H1 (cell line): ENCODE measurements at regions not wholly inside any gene's neighbourhood (a gene's known extent, or its start where the extent isn't known, plus 50 kb on each side); places are given as distances from the start of the nearest gene placed in this dataset.

ENCODE experiments used
- CTCF ChIA-PET: fragments of 300-600 bp; sonication (Branson Sonifier 250); formaldehyde crosslinking; loops from one replicate; lab custom pipeline; 2021; ENCODE audit not compliant: partially characterized antibody; lab: Charles Lee
- POLR2A ChIA-PET: fragments of 300-600 bp; sonication (Branson Sonifier 250); formaldehyde crosslinking; loops from one replicate; lab custom pipeline; 2021; ENCODE audit warnings: inconsistent platforms; ENCODE audit not compliant: partially characterized antibody; lab: Charles Lee
- DNase-seq, 2 experiments: peaks; one replicate each; pipeline versions ENCODE4 v3.0.0 to v3.0.0-alpha.2; 2010 to 2022; ENCODE audit warnings: low spot score in 2 of 2, low read depth in 1 of 2, mixed read lengths in 1 of 2
- FAIRE-seq: peaks from 2 replicates; lab custom pipeline; 2011; peaks lifted over from hg19 to GRCh38; lab: Jason Lieb, UNC
- H2AFZ ChIP-seq: 2 replicates; pipeline ENCODE4 v1.8.1; 2012; ENCODE audit warnings: low read length, inconsistent platforms
- H2AK5ac ChIP-seq: 2 replicates; pipeline ENCODE4 v1.6.1; 2013; ENCODE audit warnings: low read depth, low read length
- H2BK120ac ChIP-seq: replicated peaks from 2 replicates; pipeline ENCODE3; 2013; ENCODE audit warnings: low read depth, low read length, inconsistent platforms
- H2BK12ac ChIP-seq: 2 replicates; pipeline ENCODE4 v1.6.1; 2013; ENCODE audit warnings: low read depth, low read length
- H2BK15ac ChIP-seq: 2 replicates; pipeline ENCODE4 v1.6.1; 2013; ENCODE audit warnings: low read length
- H2BK20ac ChIP-seq: 2 replicates; pipeline ENCODE4 v1.6.1; 2013; ENCODE audit warnings: low read length
- H2BK5ac ChIP-seq: 2 replicates; pipeline ENCODE4 v1.6.1; 2013; ENCODE audit warnings: low read depth, low read length
- H3K14ac ChIP-seq: 2 replicates; pipeline ENCODE4 v1.6.1; 2013; ENCODE audit warnings: inconsistent platforms; ENCODE audit not compliant: insufficient read length
- H3K18ac ChIP-seq: 2 replicates; pipeline ENCODE4 v1.6.1; 2013; ENCODE audit warnings: low read length; ENCODE audit errors: extremely low read depth
- H3K23ac ChIP-seq: 2 replicates; pipeline ENCODE4 v1.6.1; 2013; ENCODE audit warnings: inconsistent platforms; ENCODE audit not compliant: insufficient read length
- H3K23me2 ChIP-seq: 2 replicates; pipeline ENCODE4 v1.6.1; 2013; ENCODE audit warnings: low read depth, low read length
- H3K27ac ChIP-seq: 2 replicates; pipeline ENCODE4 v1.6.1; 2011; ENCODE audit warnings: low read depth, low read length, inconsistent platforms
- H3K27me3 ChIP-seq, 4 experiments: replicated peaks in 1 of 4; 1 replicate in 1 of 4; 2 replicates in 3 of 4; pipeline versions ENCODE4 v1.6.1 to v1.8.1; 2011 to 2013; ENCODE audit warnings: low read length in 3 of 4, mild to moderate bottlenecking in 3 of 4, inconsistent platforms in 2 of 4, mixed read lengths in 2 of 4, moderate library complexity in 1 of 4; ENCODE audit not compliant: control insufficient read depth in 3 of 4, insufficient read depth in 3 of 4; ENCODE audit errors: extremely low read depth in 1 of 4
- H3K36me3 ChIP-seq, 4 experiments: 2 replicates each; pipeline versions ENCODE4 v1.6.1 to v1.8.1; 2011 to 2013; ENCODE audit warnings: mild to moderate bottlenecking in 4 of 4, low read length in 3 of 4, moderate library complexity in 2 of 4, control low read depth in 1 of 4, inconsistent platforms in 1 of 4; ENCODE audit not compliant: insufficient read depth in 4 of 4, control insufficient read depth in 2 of 4
- H3K4ac ChIP-seq: replicated peaks from 2 replicates; pipeline ENCODE3; 2013; ENCODE audit warnings: low read length, low read depth, mixed read lengths, inconsistent platforms; ENCODE audit not compliant: insufficient read length
- H3K4me1 ChIP-seq, 4 experiments: replicated peaks in 1 of 4; 1 replicate in 1 of 4; 2 replicates in 3 of 4; pipeline versions ENCODE4 v1.6.1 to v1.8.1; 2011 to 2013; ENCODE audit warnings: low read length in 3 of 4, inconsistent platforms in 2 of 4, mixed read lengths in 1 of 4; ENCODE audit not compliant: insufficient read depth in 4 of 4, control insufficient read depth in 3 of 4
- H3K4me2 ChIP-seq, 2 experiments: 2 replicates each; pipeline versions ENCODE4 v1.6.1 to v1.8.1; 2011 to 2013; ENCODE audit warnings: low read depth in 2 of 2, low read length in 2 of 2, control low read depth in 1 of 2, inconsistent platforms in 1 of 2, mild to moderate bottlenecking in 1 of 2; ENCODE audit not compliant: insufficient read depth in 1 of 2
- H3K4me3 ChIP-seq, 4 experiments: fragments of 200-600, 300-600 bp in 1 of 4; sonication (generic), shearing (Covaris generic), sonication (Bioruptor Twin) in 1 of 4; 2 replicates each; pipeline versions ENCODE4 v1.5.1 to v1.8.1; 2011 to 2016; ENCODE audit warnings: low read length in 4 of 4, low read depth in 3 of 4, control low read depth in 2 of 4, inconsistent platforms in 2 of 4, mild to moderate bottlenecking in 2 of 4, mixed read lengths in 1 of 4, moderate library complexity in 1 of 4; ENCODE audit not compliant: insufficient read depth in 2 of 4; ENCODE audit errors: extremely low read depth in 1 of 4
- H3K56ac ChIP-seq: replicated peaks from 2 replicates; pipeline ENCODE3; 2013; ENCODE audit warnings: low read depth, mild to moderate bottlenecking, mixed read lengths, low read length, inconsistent platforms; ENCODE audit not compliant: insufficient read length
- H3K79me1 ChIP-seq: 2 replicates; pipeline ENCODE4 v1.6.1; 2013; ENCODE audit warnings: low read depth, low read length, control low read depth
- H3K79me2 ChIP-seq, 2 experiments: 2 replicates each; pipeline versions ENCODE4 v1.6.1 to v1.8.1; 2012 to 2013; ENCODE audit warnings: low read length in 2 of 2, mild to moderate bottlenecking in 2 of 2, inconsistent platforms in 1 of 2; ENCODE audit not compliant: insufficient read depth in 2 of 2, control insufficient read depth in 1 of 2
- H3K9ac ChIP-seq, 4 experiments: replicated peaks in 1 of 4; 1 replicate in 1 of 4; 2 replicates in 3 of 4; pipeline versions ENCODE4 v1.6.1 to v1.8.1; 2011 to 2013; ENCODE audit warnings: low read depth in 3 of 4, low read length in 3 of 4, control low read depth in 2 of 4, mild to moderate bottlenecking in 2 of 4, moderate library complexity in 2 of 4, inconsistent platforms in 1 of 4; ENCODE audit errors: extremely low read depth in 1 of 4
- H3K9me3 ChIP-seq, 2 experiments: 2 replicates each; pipeline versions ENCODE4 v1.6.1 to v1.8.1; 2012 to 2013; ENCODE audit warnings: mild to moderate bottlenecking in 2 of 2, moderate library complexity in 2 of 2, control low read depth in 1 of 2, inconsistent platforms in 1 of 2, low read depth in 1 of 2, low read length in 1 of 2, mixed read lengths in 1 of 2; ENCODE audit not compliant: insufficient read depth in 2 of 2
- H4K20me1 ChIP-seq, 2 experiments: replicated peaks in 1 of 2; 2 replicates each; pipeline versions ENCODE3 to v1.8.1; 2011 to 2013; ENCODE audit warnings: inconsistent platforms in 2 of 2, low read length in 2 of 2, mild to moderate bottlenecking in 1 of 2; ENCODE audit not compliant: insufficient read depth in 2 of 2, control insufficient read depth in 1 of 2
- H4K5ac ChIP-seq: 2 replicates; pipeline ENCODE4 v1.6.1; 2013; ENCODE audit warnings: low read length, low read depth, mixed read lengths, inconsistent platforms; ENCODE audit not compliant: insufficient read length
- H4K8ac ChIP-seq: 2 replicates; pipeline ENCODE4 v1.8.0; 2013; ENCODE audit warnings: mild to moderate bottlenecking, moderate library complexity, low read length, inconsistent platforms; ENCODE audit not compliant: insufficient read depth; ENCODE audit errors: extremely low read depth
- H4K91ac ChIP-seq: replicated peaks from 2 replicates; pipeline ENCODE3; 2013; ENCODE audit warnings: low read length, mixed read lengths, inconsistent platforms; ENCODE audit not compliant: insufficient read length
- SP4 ChIP-seq: IDR thresholded peaks from 2 replicates; pipeline ENCODE4 v1.6.1; 2012; ENCODE audit warnings: low read length, inconsistent platforms
- whole genome bisulfite sequencing, 2 experiments: shearing (Covaris generic) in 1 of 2; methylation state at CpG; one replicate each; pipeline versions ENCODE4 v1.1.6 to v1.1.7; 2013 to 2015; ENCODE audit warnings: low lambda C conversion rate in 2 of 2, mixed read lengths in 2 of 2, inconsistent platforms in 1 of 2, low coverage in 1 of 2, missing lambda C conversion rate in 1 of 2; ENCODE audit not compliant: insufficient replicate concordance in 2 of 2, insufficient coverage in 1 of 2, insufficient read length in 1 of 2; ENCODE audit errors: extremely low coverage in 1 of 2, missing lambda C conversion rate in 1 of 2; 5-methylcytosine and 5-hydroxymethylcytosine counted together

DNA sequence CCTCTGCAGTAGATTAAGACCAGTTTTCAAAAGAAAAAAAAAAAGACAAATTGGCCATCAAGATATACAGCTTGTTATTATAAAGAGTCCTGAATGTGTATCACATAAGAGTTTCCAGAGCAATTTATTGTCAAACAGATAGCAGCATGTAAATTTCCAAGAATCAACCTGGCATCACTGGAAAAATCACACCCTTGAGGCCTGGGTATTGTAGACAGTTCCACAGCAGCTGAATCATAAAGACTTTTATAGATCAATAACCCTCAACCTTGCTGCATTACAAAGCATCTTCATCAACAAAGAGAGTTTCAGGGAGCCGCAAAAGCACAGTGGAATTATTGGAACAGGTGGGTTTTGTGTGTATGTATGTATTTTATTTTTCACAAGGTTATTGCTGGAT, 94.6 kb upstream of the LRIG3 start:
- H2BK5ac ChIP-seq: no peak overlapping the region
- 89% methylated on average over 1 of the region's 1 CpG; no CpG with 5 or more reads in 1 of the 2 experiments for WGBS, 2 experiments
- H2AK5ac ChIP-seq: no peak overlapping the region
- H3K4me1 ChIP-seq: no peaks in the 10 kb centered on the region
- H3K56ac ChIP-seq: no peak overlapping the region
- H3K23ac ChIP-seq: no peak overlapping the region
- no peak overlapping the region for H4K91ac ChIP-seq
- ChIA-PET CTCF (interaction anchor here (0.6 to 1.2 kb wide), 3 partner anchors 150 to 1977 kb away, joined by 3 read pairs; no protein-coding TSS in a partner anchor), POLR2A (no interaction called here)
- H3K4ac ChIP-seq: no peak overlapping the region
- H3K9ac ChIP-seq: no peak overlapping the region
- no peaks in the 10 kb centered on the region for H3K9me3 ChIP-seq
- DNase-seq (no peak), FAIRE-seq (no peak)
- H3K79me2 ChIP-seq: no peaks in the 10 kb centered on the region
- 0 out of 2 replicates have a peak, but pooled peaks cover 1% of the 10 kb centered on the region for H3K23me2 ChIP-seq
- no peak overlapping the region for H3K14ac ChIP-seq
- no peaks in the 10 kb centered on the region for H3K27me3 ChIP-seq
- no peak overlapping the region for H3K4me3 ChIP-seq
- H2BK15ac ChIP-seq: no peak overlapping the region
- peaks cover 0 to 2% of the 10 kb centered on the region in 2 experiments for H4K20me1 ChIP-seq
- no peak overlapping the region for H2BK20ac ChIP-seq
- no peak overlapping the region for H2AFZ ChIP-seq
- H3K27ac ChIP-seq: no peak overlapping the region
- no peak overlapping the region for H2BK12ac ChIP-seq
- no peak overlapping the region for H4K5ac ChIP-seq
- no peak overlapping the region for H3K4me2 ChIP-seq
- H4K8ac ChIP-seq: no peak overlapping the region
- no peaks in the 10 kb centered on the region for H3K79me1 ChIP-seq
- no peak overlapping the region for H3K18ac ChIP-seq
- H2BK120ac ChIP-seq: no peak overlapping the region
- H3K36me3 ChIP-seq: no peaks in the 10 kb centered on the region
- TF ChIP-seq SP4: no peak
